Esophagus squamous epithelium (tissue), 5 donors: ENCODE measurements at regions not wholly inside any gene's neighbourhood (a gene's known extent, or its start where the extent isn't known, plus 50 kb on each side); places are given as distances from the start of the nearest gene placed in this dataset.

Experiments used
- DNase-seq: peaks from one replicate; lab custom pipeline; 2025; lab: John Stamatoyannopoulos, UW
- H3K27ac ChIP-seq, 4 donors: fragments of 200-600 bp; sonication (generic); one replicate each; pipeline ENCODE4 v1.5.1; 2016 to 2019; ENCODE audit warnings: mild to moderate bottlenecking in 1 of 4
- H3K27me3 ChIP-seq, 4 donors: fragments of 200-600 bp; sonication (generic); 1 replicate in 3 of 4; 2 replicates in 1 of 4; pipeline versions ENCODE4 v1.5.1 to v1.6.0; 2017 to 2021; ENCODE audit warnings: antibody characterized with exemption in 1 of 4
- H3K36me3 ChIP-seq, 3 donors: fragments of 200-600 bp; sonication (generic); one replicate each; pipeline ENCODE4 v1.5.1; 2016 to 2019
- H3K4me1 ChIP-seq, 3 donors: fragments of 200-600 bp; sonication (generic); one replicate each; pipeline ENCODE4 v1.5.1; 2017 to 2019
- H3K4me3 ChIP-seq, 4 donors: fragments of 200-600 bp; sonication (generic); 1 replicate in 3 of 4; 2 replicates in 1 of 4; pipeline ENCODE4 v1.5.1; 2016 to 2019; ENCODE audit warnings: mild to moderate bottlenecking in 2 of 4, moderate library complexity in 1 of 4
- H3K9me3 ChIP-seq, 3 donors: fragments of 200-600 bp; sonication (generic); one replicate each; pipeline ENCODE4 v1.5.1; 2016 to 2019
- CTCF ChIP-seq, 6 experiments: fragments of 450-650 bp in 4 of 6; fragments of 200-600 bp in 2 of 6; sonication (generic) in 2 of 6; IDR thresholded peaks; one replicate each; pipeline ENCODE4 v1.5.1; 2016 to 2019; ENCODE audit warnings: antibody characterized with exemption in 6 of 6, mild to moderate bottlenecking in 4 of 6, moderate library complexity in 4 of 6
- POLR2A ChIP-seq, 4 donors: fragments of 450-650 bp; IDR thresholded peaks; one replicate each; pipeline ENCODE4 v1.6.1; 2017; ENCODE audit warnings: antibody characterized with exemption in 4 of 4, mild to moderate bottlenecking in 4 of 4, moderate library complexity in 3 of 4
- WGBS, 2 donors: methylation state at CpG; one replicate each; pipeline ENCODE4 v1.1.5; 2018; 5-methylcytosine and 5-hydroxymethylcytosine counted together
- intact Hi-C: fragments of 100-400 bp; cut with DNase I; formaldehyde crosslinking; loops from one replicate; pipeline ENCODE4 v1.15.0; 2022
- donor health status: DM: yes; HTN: yes; CAD: no.

- intact Hi-C loops = no loop called here
These were observed 79.2 kb upstream of the TGFBR2 start for GRCh38 chr3:30527186-30527585.

GRCh38 chr3:30527720-30528119 is 78.7 kb upstream of the TGFBR2 start:
- Histone ChIP-seq H3K4me3 (no peak overlapping the region), H3K4me1 (no peaks in the 10 kb centered on the region), H3K27ac (peak overlapping the region in 1 of 4 donors; percentile 29), H3K36me3 (no peaks in the 10 kb centered on the region), H3K27me3 (no peaks in the 10 kb centered on the region), H3K9me3 (no peaks in the 10 kb centered on the region)
- no peak for TF ChIP-seq CTCF (IDR thresholded peaks at IDR 0.05)
- TF ChIP-seq POLR2A (IDR thresholded peaks at IDR 0.05) = no peak
- 68 to 81% methylated on average over 2 to 3 of the region's 3 CpGs for WGBS, 2 donors
- intact Hi-C loops = no loop called here
- DNase-seq = no peak

More at GRCh38 chr3:30527186-30527585, 79.2 kb upstream of the TGFBR2 start:
- Histone ChIP-seq H3K9me3 (no peaks in the 10 kb centered on the region), H3K27ac (peak overlapping the region in 1 of 4 donors; percentile 29), H3K36me3 (no peaks in the 10 kb centered on the region), H3K27me3 (no peaks in the 10 kb centered on the region), H3K4me3 (no peak overlapping the region), H3K4me1 (no peaks in the 10 kb centered on the region)
- no peak for DNase-seq
- 93 to 95% methylated on average over 6 of the region's 6 CpGs for WGBS, 2 donors
- TF ChIP-seq CTCF (IDR thresholded peaks at IDR 0.05) (no peak), POLR2A (IDR thresholded peaks at IDR 0.05) (no peak)

DNA sequence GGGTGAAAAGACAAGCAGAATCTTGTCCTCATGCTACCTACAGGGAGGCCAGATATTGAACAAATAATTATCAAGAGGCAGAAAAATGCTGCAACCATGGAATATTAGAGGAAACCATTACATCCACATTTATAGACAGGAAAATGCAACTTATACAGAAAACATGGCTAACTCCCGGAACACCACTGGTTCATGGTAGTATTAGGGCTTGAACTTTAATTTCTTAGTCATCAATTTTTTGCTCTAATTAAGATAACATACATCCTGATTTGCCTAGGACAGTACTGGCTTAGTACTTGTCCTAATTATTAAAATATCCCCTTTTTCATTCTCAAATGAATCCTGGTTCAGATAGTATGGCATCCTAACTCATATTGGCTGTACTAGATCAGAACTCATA is 76.3 kb upstream of the TGFBR2 start:
- Histone ChIP-seq H3K27ac (no peak overlapping the region), H3K4me3 (no peak overlapping the region), H3K4me1 (no peaks in the 10 kb centered on the region), H3K27me3 (no peaks in the 10 kb centered on the region), H3K9me3 (no peaks in the 10 kb centered on the region), H3K36me3 (no peaks in the 10 kb centered on the region)
- DNase-seq = no peak
- intact Hi-C loops = no loop called here
- TF ChIP-seq POLR2A (IDR thresholded peaks at IDR 0.05) (no peak), CTCF (IDR thresholded peaks at IDR 0.05) (no peak)
- WGBS, 2 donors = 94 to 95% methylated on average over 1 of the region's 1 CpG

GRCh38 chr3:30531017-30531570 is 75.3 kb upstream of the TGFBR2 start:
- Histone ChIP-seq H3K4me1 (no peaks in the 10 kb centered on the region), H3K9me3 (no peaks in the 10 kb centered on the region), H3K27me3 (no peaks in the 10 kb centered on the region), H3K36me3 (no peaks in the 10 kb centered on the region), H3K4me3 (no peak overlapping the region), H3K27ac (no peak overlapping the region)
- TF ChIP-seq CTCF (IDR thresholded peaks at IDR 0.05) (no peak), POLR2A (IDR thresholded peaks at IDR 0.05) (no peak)
- WGBS, 2 donors = 81 to 92% methylated on average over 2 to 3 of the region's 3 CpGs
- intact Hi-C loops = no loop called here
- DNase-seq = no peak

GRCh38 chr3:30535525-30535924 is 70.9 kb upstream of the TGFBR2 start:
- peaks cover 0 to 16% (median 3%) of the 10 kb centered on the region in 3 donors for H3K4me1 ChIP-seq
- no peak for DNase-seq
- H3K9me3 ChIP-seq = no peaks in the 10 kb centered on the region
- WGBS, 2 donors = 57 to 73% methylated on average over 1 of the region's 1 CpG
- H3K27ac ChIP-seq = no peak overlapping the region
- H3K4me3 ChIP-seq = no peak overlapping the region
- intact Hi-C loops = no loop called here
- H3K27me3 ChIP-seq = no peaks in the 10 kb centered on the region
- H3K36me3 ChIP-seq = no peaks in the 10 kb centered on the region
- TF ChIP-seq POLR2A (IDR thresholded peaks at IDR 0.05) = no peak
- no peak for TF ChIP-seq CTCF (IDR thresholded peaks at IDR 0.05)
